Liver (tissue), 8 donors: ENCODE measurements at regions not wholly inside any gene's neighbourhood (a gene's known extent, or its start where the extent isn't known, plus 50 kb on each side); places are given as distances from the start of the nearest gene placed in this dataset.

Source experiments
- DNase-seq: peaks from one replicate; pipeline ENCODE4 v3.0.0-alpha.2; 2017; ENCODE audit warnings: low spot score
- H3K27ac ChIP-seq, 2 donors: one replicate each; pipeline ENCODE4 v1.7.0; 2013; ENCODE audit warnings: inconsistent platforms in 2 of 2, low read length in 2 of 2, control low read depth in 1 of 2, low read depth in 1 of 2, mild to moderate bottlenecking in 1 of 2
- H3K27me3 ChIP-seq, 4 donors: one replicate each; pipeline versions ENCODE4 v1.6.1 to v1.7.0; 2013; ENCODE audit warnings: low read length in 3 of 4, inconsistent platforms in 1 of 4, mild to moderate bottlenecking in 1 of 4, moderate library complexity in 1 of 4; ENCODE audit not compliant: control insufficient read depth in 4 of 4, insufficient read depth in 4 of 4
- H3K36me3 ChIP-seq, 4 donors: one replicate each; pipeline versions ENCODE4 v1.6.1 to v1.7.0; 2013; ENCODE audit warnings: low read length in 3 of 4, mild to moderate bottlenecking in 3 of 4, low read depth in 1 of 4, moderate library complexity in 1 of 4; ENCODE audit not compliant: control insufficient read depth in 4 of 4, insufficient read depth in 3 of 4
- H3K4me1 ChIP-seq, 4 donors: one replicate each; pipeline versions ENCODE4 v1.6.1 to v1.7.0; 2013; ENCODE audit warnings: low read length in 3 of 4, mild to moderate bottlenecking in 3 of 4, moderate library complexity in 1 of 4; ENCODE audit not compliant: control insufficient read depth in 4 of 4, insufficient read depth in 4 of 4
- H3K4me3 ChIP-seq, 3 donors: one replicate each; pipeline versions ENCODE4 v1.6.1 to v1.7.0; 2013; ENCODE audit warnings: low read length in 3 of 3, control low read depth in 1 of 3, low read depth in 1 of 3, mild to moderate bottlenecking in 1 of 3
- H3K9ac ChIP-seq, 2 donors: one replicate each; pipeline ENCODE4 v1.7.0; 2013; ENCODE audit warnings: low read length in 2 of 2, mild to moderate bottlenecking in 2 of 2, moderate library complexity in 2 of 2, control low read depth in 1 of 2, low read depth in 1 of 2
- H3K9me3 ChIP-seq, 4 donors: one replicate each; pipeline versions ENCODE4 v1.6.1 to v1.7.0; 2013; ENCODE audit warnings: low read length in 3 of 4; ENCODE audit not compliant: control insufficient read depth in 4 of 4
- ATF3 ChIP-seq: IDR thresholded peaks from 2 replicates; pipeline ENCODE4 v1.6.1; 2016; ENCODE audit warnings: antibody characterized with exemption
- EGR1 ChIP-seq, 2 donors: IDR thresholded peaks; 2 replicates each; pipeline ENCODE4 v1.6.1; 2016 to 2018; ENCODE audit warnings: antibody characterized with exemption in 2 of 2, low read depth in 2 of 2
- FOXA1 ChIP-seq: IDR thresholded peaks from 2 replicates; pipeline ENCODE4 v1.6.1; 2016; ENCODE audit warnings: antibody characterized with exemption
- FOXA2 ChIP-seq: IDR thresholded peaks from 2 replicates; pipeline ENCODE4 v1.6.1; 2016; ENCODE audit warnings: antibody characterized with exemption
- GABPA ChIP-seq, 2 donors: IDR thresholded peaks in 1 of 2; conservative IDR thresholded peaks in 1 of 2; 2 replicates each; pipeline ENCODE4 v1.6.1; 2016; ENCODE audit warnings: antibody characterized with exemption in 2 of 2, mild to moderate bottlenecking in 1 of 2, moderate library complexity in 1 of 2
- HNF4A ChIP-seq, 2 donors: conservative IDR thresholded peaks; 2 replicates each; pipeline ENCODE4 v1.6.1; 2016; ENCODE audit warnings: antibody characterized with exemption in 2 of 2, mild to moderate bottlenecking in 2 of 2
- HNF4G ChIP-seq: IDR thresholded peaks from 2 replicates; pipeline ENCODE4 v1.6.1; 2016; ENCODE audit warnings: antibody characterized with exemption
- NR2F2 ChIP-seq: IDR thresholded peaks from 2 replicates; pipeline ENCODE4 v1.6.1; 2016; ENCODE audit warnings: antibody characterized with exemption
- RAD21 ChIP-seq, 2 donors: IDR thresholded peaks; 2 replicates each; pipeline ENCODE4 v1.6.1; 2016; ENCODE audit warnings: antibody characterized with exemption in 2 of 2, mild to moderate bottlenecking in 2 of 2
- RXRA ChIP-seq, 2 donors: IDR thresholded peaks; 2 replicates each; pipeline ENCODE4 v1.6.1; 2017 to 2018; ENCODE audit warnings: antibody characterized with exemption in 2 of 2, mild to moderate bottlenecking in 1 of 2
- SP1 ChIP-seq: IDR thresholded peaks from 2 replicates; pipeline ENCODE4 v1.6.1; 2018; ENCODE audit warnings: antibody characterized with exemption, mild to moderate bottlenecking
- TAF1 ChIP-seq: conservative IDR thresholded peaks from 2 replicates; pipeline ENCODE4 v1.6.1; 2016; ENCODE audit warnings: antibody characterized with exemption, mild to moderate bottlenecking
- ZBTB33 ChIP-seq: IDR thresholded peaks from 2 replicates; pipeline ENCODE4 v1.6.1; 2016; ENCODE audit warnings: antibody characterized with exemption
- WGBS: extraction: QIAGEN DNeasy Blood & Tissue Kit; methylation state at CpG from one replicate; pipeline ENCODE4 v1.1.7; 2013; 5-methylcytosine and 5-hydroxymethylcytosine counted together
- TF ChIP-seq, protein P1 (sequence below): IDR thresholded peaks from 2 replicates; pipeline ENCODE4 v1.6.1; 2016; ENCODE audit warnings: antibody characterized with exemption, mild to moderate bottlenecking
- TF ChIP-seq, protein P2 (sequence below): IDR thresholded peaks from 2 replicates; pipeline ENCODE4 v1.6.1; 2016; ENCODE audit warnings: antibody characterized with exemption
- TF ChIP-seq, protein P3 (sequence below): fragments of 150-350 bp; IDR thresholded peaks from 2 replicates; pipeline ENCODE4 v1.5.1; 2017; ENCODE audit warnings: improper control_type of control experiment, low read depth, low read length; ENCODE audit not compliant: missing input control
- donor health status: healthy.
- donor health status: healthy.
- donor health status: healthy.
- donor health status: healthy.
- donor health status: healthy.

- no peak for TF ChIP-seq RXRA (IDR thresholded peaks at IDR 0.05)
- TF ChIP-seq FOXA1, result no peak
- TF ChIP-seq HNF4G, result no peak
- no peak for TF ChIP-seq NR2F2
- TF ChIP-seq RAD21 (IDR thresholded peaks at IDR 0.05), result no peak
- TF ChIP-seq, protein P1, sequence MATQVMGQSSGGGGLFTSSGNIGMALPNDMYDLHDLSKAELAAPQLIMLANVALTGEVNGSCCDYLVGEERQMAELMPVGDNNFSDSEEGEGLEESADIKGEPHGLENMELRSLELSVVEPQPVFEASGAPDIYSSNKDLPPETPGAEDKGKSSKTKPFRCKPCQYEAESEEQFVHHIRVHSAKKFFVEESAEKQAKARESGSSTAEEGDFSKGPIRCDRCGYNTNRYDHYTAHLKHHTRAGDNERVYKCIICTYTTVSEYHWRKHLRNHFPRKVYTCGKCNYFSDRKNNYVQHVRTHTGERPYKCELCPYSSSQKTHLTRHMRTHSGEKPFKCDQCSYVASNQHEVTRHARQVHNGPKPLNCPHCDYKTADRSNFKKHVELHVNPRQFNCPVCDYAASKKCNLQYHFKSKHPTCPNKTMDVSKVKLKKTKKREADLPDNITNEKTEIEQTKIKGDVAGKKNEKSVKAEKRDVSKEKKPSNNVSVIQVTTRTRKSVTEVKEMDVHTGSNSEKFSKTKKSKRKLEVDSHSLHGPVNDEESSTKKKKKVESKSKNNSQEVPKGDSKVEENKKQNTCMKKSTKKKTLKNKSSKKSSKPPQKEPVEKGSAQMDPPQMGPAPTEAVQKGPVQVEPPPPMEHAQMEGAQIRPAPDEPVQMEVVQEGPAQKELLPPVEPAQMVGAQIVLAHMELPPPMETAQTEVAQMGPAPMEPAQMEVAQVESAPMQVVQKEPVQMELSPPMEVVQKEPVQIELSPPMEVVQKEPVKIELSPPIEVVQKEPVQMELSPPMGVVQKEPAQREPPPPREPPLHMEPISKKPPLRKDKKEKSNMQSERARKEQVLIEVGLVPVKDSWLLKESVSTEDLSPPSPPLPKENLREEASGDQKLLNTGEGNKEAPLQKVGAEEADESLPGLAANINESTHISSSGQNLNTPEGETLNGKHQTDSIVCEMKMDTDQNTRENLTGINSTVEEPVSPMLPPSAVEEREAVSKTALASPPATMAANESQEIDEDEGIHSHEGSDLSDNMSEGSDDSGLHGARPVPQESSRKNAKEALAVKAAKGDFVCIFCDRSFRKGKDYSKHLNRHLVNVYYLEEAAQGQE, result no peak
- no peak for TF ChIP-seq HNF4A (conservative IDR thresholded peaks at IDR 0.05)
- no peak for TF ChIP-seq ZBTB33
- TF ChIP-seq, protein P2, sequence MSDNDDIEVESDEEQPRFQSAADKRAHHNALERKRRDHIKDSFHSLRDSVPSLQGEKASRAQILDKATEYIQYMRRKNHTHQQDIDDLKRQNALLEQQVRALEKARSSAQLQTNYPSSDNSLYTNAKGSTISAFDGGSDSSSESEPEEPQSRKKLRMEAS, result no peak
- no peak for TF ChIP-seq EGR1 (IDR thresholded peaks at IDR 0.05; ENCODE audit: low read depth in 2 of 2)
- TF ChIP-seq, protein P3, sequence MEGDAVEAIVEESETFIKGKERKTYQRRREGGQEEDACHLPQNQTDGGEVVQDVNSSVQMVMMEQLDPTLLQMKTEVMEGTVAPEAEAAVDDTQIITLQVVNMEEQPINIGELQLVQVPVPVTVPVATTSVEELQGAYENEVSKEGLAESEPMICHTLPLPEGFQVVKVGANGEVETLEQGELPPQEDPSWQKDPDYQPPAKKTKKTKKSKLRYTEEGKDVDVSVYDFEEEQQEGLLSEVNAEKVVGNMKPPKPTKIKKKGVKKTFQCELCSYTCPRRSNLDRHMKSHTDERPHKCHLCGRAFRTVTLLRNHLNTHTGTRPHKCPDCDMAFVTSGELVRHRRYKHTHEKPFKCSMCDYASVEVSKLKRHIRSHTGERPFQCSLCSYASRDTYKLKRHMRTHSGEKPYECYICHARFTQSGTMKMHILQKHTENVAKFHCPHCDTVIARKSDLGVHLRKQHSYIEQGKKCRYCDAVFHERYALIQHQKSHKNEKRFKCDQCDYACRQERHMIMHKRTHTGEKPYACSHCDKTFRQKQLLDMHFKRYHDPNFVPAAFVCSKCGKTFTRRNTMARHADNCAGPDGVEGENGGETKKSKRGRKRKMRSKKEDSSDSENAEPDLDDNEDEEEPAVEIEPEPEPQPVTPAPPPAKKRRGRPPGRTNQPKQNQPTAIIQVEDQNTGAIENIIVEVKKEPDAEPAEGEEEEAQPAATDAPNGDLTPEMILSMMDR, result no peak
- no peak for TF ChIP-seq ATF3
- no peak for TF ChIP-seq SP1
- TF ChIP-seq GABPA (IDR thresholded peaks at IDR 0.05 in 1 of 2, conservative IDR thresholded peaks at IDR 0.05 in 1 of 2), result no peak
- no peak for TF ChIP-seq FOXA2
- TF ChIP-seq TAF1, result no peak
- no peaks in the 10 kb centered on the region for H3K9me3 ChIP-seq
- no peak for DNase-seq
- no peaks in the 10 kb centered on the region for H3K36me3 ChIP-seq
- H3K27ac ChIP-seq, result no peak overlapping the region
- H3K4me3 ChIP-seq, result no peak overlapping the region
- peaks cover 0 to 3% (median 0%) of the 10 kb centered on the region in 4 donors for H3K27me3 ChIP-seq
- H3K9ac ChIP-seq, result no peak overlapping the region
- no peaks in the 10 kb centered on the region for H3K4me1 ChIP-seq
These were observed 1372.6 kb downstream of the CDH11 start for GRCh38 chr16:63749276-63749675.

DNA sequence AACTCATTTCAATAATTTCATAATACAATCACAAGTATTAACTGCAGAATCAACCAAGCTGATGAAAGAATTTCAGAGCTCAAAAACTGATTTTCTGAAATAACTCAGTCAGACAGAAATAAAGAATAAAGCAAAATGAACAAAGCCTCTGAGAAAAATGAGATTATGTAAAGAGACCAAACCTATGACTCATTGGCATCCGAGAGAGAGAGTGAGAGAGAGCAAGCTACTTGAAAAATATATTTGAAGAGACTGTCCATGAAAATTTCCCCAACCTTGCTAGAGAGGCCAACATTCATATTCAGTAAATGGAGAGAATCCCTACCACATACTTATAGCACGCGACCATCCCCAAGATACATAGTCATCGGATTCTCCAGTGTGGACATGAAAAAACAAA lies 1376.4 kb downstream of the CDH11 start:
- H3K4me3 ChIP-seq, result no peak overlapping the region
- H3K27me3 ChIP-seq, result peaks cover 0 to 3% (median 0%) of the 10 kb centered on the region in 4 donors
- H3K27ac ChIP-seq, result no peak overlapping the region
- H3K9ac ChIP-seq, result no peak overlapping the region
- no peak for TF ChIP-seq RAD21 (IDR thresholded peaks at IDR 0.05)
- no peak for TF ChIP-seq ZBTB33
- TF ChIP-seq FOXA1, result no peak
- no peak for TF ChIP-seq RXRA (IDR thresholded peaks at IDR 0.05)
- H3K4me1 ChIP-seq, result no peaks in the 10 kb centered on the region
- DNase-seq, result no peak
- WGBS, result 91% methylated on average over 4 of the region's 4 CpGs
- H3K36me3 ChIP-seq, result no peaks in the 10 kb centered on the region
- H3K9me3 ChIP-seq, result no peaks in the 10 kb centered on the region
